DND-41 (cell line): ENCODE measurements at regions not wholly inside any gene's neighbourhood (a gene's known extent, or its start where the extent isn't known, plus 50 kb on each side); places are given as distances from the start of the nearest gene placed in this dataset.

Experiments
- ATAC-seq: fragments of 200-7000 bp; cut with Tn5 transposase; 3 replicates; pipeline ENCODE4 v1.9.1; 2021; ENCODE audit warnings: low read depth; ENCODE audit not compliant: insufficient read depth
- DNase-seq: peaks from one replicate; pipeline ENCODE4 v3.0.0-alpha.2; 2020
- H2AFZ ChIP-seq: 2 replicates; pipeline ENCODE4 v1.6.0; 2012; ENCODE audit warnings: low read depth, low read length
- H3K27ac ChIP-seq: 2 replicates; pipeline ENCODE4 v1.5.1; 2012; ENCODE audit warnings: low read length, inconsistent platforms
- H3K27me3 ChIP-seq: fragments of 200-600 bp; sonication (generic); 2 replicates; pipeline ENCODE4 v1.6.0; 2012; ENCODE audit warnings: low read length, mild to moderate bottlenecking, inconsistent platforms; ENCODE audit not compliant: insufficient read depth, poor library complexity
- H3K36me3 ChIP-seq: 2 replicates; pipeline ENCODE4 v1.5.1; 2012; ENCODE audit warnings: low read length, inconsistent platforms; ENCODE audit not compliant: insufficient read depth
- H3K4me1 ChIP-seq: 2 replicates; pipeline ENCODE4 v1.5.1; 2012; ENCODE audit warnings: mild to moderate bottlenecking, low read length; ENCODE audit not compliant: insufficient read depth
- H3K4me2 ChIP-seq: 2 replicates; pipeline ENCODE4 v1.6.0; 2012; ENCODE audit warnings: mild to moderate bottlenecking, moderate library complexity, low read length, inconsistent platforms; ENCODE audit not compliant: insufficient read depth
- H3K4me3 ChIP-seq, 2 experiments: fragments of 200-600 bp in 1 of 2; shearing (Covaris generic) in 1 of 2; 2 replicates each; pipeline ENCODE4 v1.5.1; 2012 to 2016; ENCODE audit warnings: inconsistent platforms in 2 of 2, low read length in 2 of 2, mild to moderate bottlenecking in 2 of 2, low read depth in 1 of 2, moderate library complexity in 1 of 2
- H3K79me2 ChIP-seq: 2 replicates; pipeline ENCODE4 v1.6.0; 2012; ENCODE audit warnings: low read length, inconsistent platforms; ENCODE audit not compliant: insufficient read depth
- H3K9ac ChIP-seq: 2 replicates; pipeline ENCODE4 v1.6.0; 2012; ENCODE audit warnings: low read depth, mild to moderate bottlenecking, inconsistent platforms, low read length, moderate library complexity
- H3K9me3 ChIP-seq: 2 replicates; pipeline ENCODE4 v1.5.1; 2012; ENCODE audit warnings: low read length, moderate library complexity, mild to moderate bottlenecking, inconsistent platforms; ENCODE audit not compliant: insufficient read depth, severe bottlenecking
- H4K20me1 ChIP-seq: 2 replicates; pipeline ENCODE4 v1.6.0; 2012; ENCODE audit warnings: low read length; ENCODE audit not compliant: insufficient read depth
- CTCF ChIP-seq: IDR thresholded peaks from 2 replicates; pipeline ENCODE4 v1.5.1; 2012; ENCODE audit warnings: borderline replicate concordance, low read length, moderate library complexity, mild to moderate bottlenecking; ENCODE audit not compliant: poor library complexity, severe bottlenecking; ENCODE audit errors: extremely low read depth
- EZH2 ChIP-seq: IDR thresholded peaks from 3 replicates; pipeline ENCODE4 v1.6.1; 2012; ENCODE audit warnings: borderline replicate concordance, low read depth, mild to moderate bottlenecking, moderate library complexity, low read length, inconsistent platforms; ENCODE audit not compliant: severe bottlenecking

- TF ChIP-seq EZH2 (no peak), CTCF (no peak)
These were observed 606.1 kb upstream of the CPEB2 start for GRCh38 chr4:14396183-14396582.

GRCh38 chr4:14399848-14400247 is 602.4 kb upstream of the CPEB2 start:
- DNase-seq: no peak
- Histone ChIP-seq H3K9ac (no peak overlapping the region), H3K27me3 (no peaks in the 10 kb centered on the region), H3K79me2 (no peaks in the 10 kb centered on the region), H2AFZ (no peak overlapping the region), H3K4me2 (no peak overlapping the region), H3K9me3 (no peaks in the 10 kb centered on the region), H3K4me1 (no peaks in the 10 kb centered on the region), H3K4me3 (no peak overlapping the region), H3K36me3 (no peaks in the 10 kb centered on the region), H3K27ac (no peak overlapping the region), H4K20me1 (no peaks in the 10 kb centered on the region)
- no peak for ATAC-seq
- TF ChIP-seq EZH2 (no peak), CTCF (no peak)

More at GRCh38 chr4:14396183-14396582, 606.1 kb upstream of the CPEB2 start:
- Histone ChIP-seq H3K9me3 (no peaks in the 10 kb centered on the region), H3K79me2 (no peaks in the 10 kb centered on the region), H3K27me3 (no peaks in the 10 kb centered on the region), H3K36me3 (no peaks in the 10 kb centered on the region), H3K4me1 (no peaks in the 10 kb centered on the region), H2AFZ (no peak overlapping the region), H3K4me2 (no peak overlapping the region), H4K20me1 (no peaks in the 10 kb centered on the region), H3K4me3 (no peak overlapping the region), H3K9ac (no peak overlapping the region), H3K27ac (no peak overlapping the region)
- DNase-seq (no peak), ATAC-seq (no peak)

- Histone ChIP-seq H3K4me2 (no peak overlapping the region), H3K27me3 (no peaks in the 10 kb centered on the region), H3K9ac (no peak overlapping the region), H3K27ac (no peak overlapping the region), H3K4me3 (no peak overlapping the region), H3K79me2 (no peaks in the 10 kb centered on the region), H3K4me1 (no peaks in the 10 kb centered on the region), H2AFZ (no peak overlapping the region), H3K36me3 (no peaks in the 10 kb centered on the region), H4K20me1 (no peaks in the 10 kb centered on the region), H3K9me3 (no peaks in the 10 kb centered on the region)
- TF ChIP-seq CTCF (no peak), EZH2 (no peak)
- no peak for DNase-seq
- ATAC-seq: no peak
These were observed 602.0 kb upstream of the CPEB2 start for GRCh38 chr4:14400307-14400706.

- H3K4me1 ChIP-seq: no peaks in the 10 kb centered on the region
- no peak overlapping the region for H3K27ac ChIP-seq
- no peaks in the 10 kb centered on the region for H3K27me3 ChIP-seq
- H3K79me2 ChIP-seq: no peaks in the 10 kb centered on the region
- no peaks in the 10 kb centered on the region for H3K36me3 ChIP-seq
- DNase-seq (no peak), ATAC-seq (no peak)
- no peak overlapping the region for H3K4me3 ChIP-seq
- no peak overlapping the region for H3K4me2 ChIP-seq
- H4K20me1 ChIP-seq: no peaks in the 10 kb centered on the region
- no peak overlapping the region for H3K9ac ChIP-seq
- TF ChIP-seq EZH2 (no peak), CTCF (no peak)
- no peak overlapping the region for H2AFZ ChIP-seq
- no peaks in the 10 kb centered on the region for H3K9me3 ChIP-seq
These were observed 599.1 kb upstream of the CPEB2 start for GRCh38 chr4:14403132-14403531.
